ENCODE measurements at regions not wholly inside any gene's neighbourhood (a gene's known extent, or its start where the extent isn't known, plus 50 kb on each side); places are given as distances from the start of the nearest gene placed in this dataset.

DNA sequence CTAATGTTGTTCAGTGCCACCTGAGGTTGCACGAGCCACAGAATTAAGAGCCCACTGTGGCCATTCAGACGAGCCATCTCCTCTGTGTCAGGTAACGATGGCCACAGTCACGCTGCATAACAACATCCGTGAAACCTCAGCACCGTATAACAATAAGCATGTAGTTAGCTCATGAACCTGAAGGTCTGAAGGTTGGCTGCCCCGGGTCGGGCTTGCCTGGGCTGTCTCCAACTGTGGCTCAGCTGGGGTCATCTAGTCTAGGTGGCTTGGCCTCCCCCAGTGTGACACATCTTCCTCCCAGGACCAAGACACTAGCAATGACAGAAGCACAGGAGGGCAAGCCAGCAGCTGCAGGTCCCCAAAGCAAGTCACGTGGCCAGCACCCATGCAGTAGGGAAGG is 258.0 kb downstream of the GLI2 start:
- ChIA-PET RAD21 (ENCODE audit: low non-redundant PET in 1 of 2, low total read pairs in 2 of 2, uncharacterized antibody in 2 of 2, unreplicated experiment in 2 of 2) (no interaction called here), POLR2A (no interaction called here), CTCF (no interaction called here)
- Histone ChIP-seq H3K4me2 (ENCODE audit: low read length) (no peak overlapping the region), H3K36me3 (ENCODE audit: control insufficient read depth in 1 of 2, insufficient read depth in 2 of 2, low read length in 2 of 2) (no peaks in the 10 kb centered on the region), H3K79me2 (ENCODE audit: insufficient read depth, low read length) (no peaks in the 10 kb centered on the region), H3K27me3 (ENCODE audit: insufficient read depth, low read length) (no peaks in the 10 kb centered on the region), H3K9ac (ENCODE audit: low read length) (no peak overlapping the region), H3K9me3 (ENCODE audit: control insufficient read depth in 1 of 2, insufficient read depth in 1 of 2, low read depth in 1 of 2, low read length in 2 of 2) (no peaks in the 10 kb centered on the region), H4K20me1 (ENCODE audit: insufficient read depth) (no peaks in the 10 kb centered on the region), H2AFZ (ENCODE audit: low read depth, low read length, poor library complexity, severe bottlenecking) (no peak overlapping the region), H3K27ac (ENCODE audit: low read depth, low read length) (no peak overlapping the region), H3K4me3 (replicated peaks in 1 of 2; ENCODE audit: low read depth in 1 of 2, low read length in 2 of 2) (no peak overlapping the region), H3K9me2 (ENCODE audit: insufficient read depth) (no peaks in the 10 kb centered on the region), H3K4me1 (ENCODE audit: control insufficient read depth in 1 of 2, insufficient read depth in 2 of 2, low read length in 2 of 2) (peaks cover 0 to 6% of the 10 kb centered on the region in 2 experiments; a peak in 2 of 4 replicates)
- intact Hi-C loops (cut with micrococcal nuclease): no loop called here
- no peak for DNase-seq (ENCODE audit: low read depth, low spot score)
- no peak for ATAC-seq
- TF ChIP-seq SP1 (IDR thresholded peaks at IDR 0.05; ENCODE audit: low read depth): no peak
- TF ChIP-seq CBX3 (IDR thresholded peaks at IDR 0.05; ENCODE audit: low read depth): no peak
- no peak for TF ChIP-seq TCF7L2 (IDR thresholded peaks at IDR 0.05; ENCODE audit: borderline replicate concordance, extremely low read depth, insufficient read depth, insufficient read length)
- no peak for TF ChIP-seq EZH2 (IDR thresholded peaks at IDR 0.05)
- TF ChIP-seq ZFX (IDR thresholded peaks at IDR 0.05): no peak
- TF ChIP-seq RAD21 (IDR thresholded peaks at IDR 0.05; ENCODE audit: low read depth): no peak
- TF ChIP-seq, protein P1, sequence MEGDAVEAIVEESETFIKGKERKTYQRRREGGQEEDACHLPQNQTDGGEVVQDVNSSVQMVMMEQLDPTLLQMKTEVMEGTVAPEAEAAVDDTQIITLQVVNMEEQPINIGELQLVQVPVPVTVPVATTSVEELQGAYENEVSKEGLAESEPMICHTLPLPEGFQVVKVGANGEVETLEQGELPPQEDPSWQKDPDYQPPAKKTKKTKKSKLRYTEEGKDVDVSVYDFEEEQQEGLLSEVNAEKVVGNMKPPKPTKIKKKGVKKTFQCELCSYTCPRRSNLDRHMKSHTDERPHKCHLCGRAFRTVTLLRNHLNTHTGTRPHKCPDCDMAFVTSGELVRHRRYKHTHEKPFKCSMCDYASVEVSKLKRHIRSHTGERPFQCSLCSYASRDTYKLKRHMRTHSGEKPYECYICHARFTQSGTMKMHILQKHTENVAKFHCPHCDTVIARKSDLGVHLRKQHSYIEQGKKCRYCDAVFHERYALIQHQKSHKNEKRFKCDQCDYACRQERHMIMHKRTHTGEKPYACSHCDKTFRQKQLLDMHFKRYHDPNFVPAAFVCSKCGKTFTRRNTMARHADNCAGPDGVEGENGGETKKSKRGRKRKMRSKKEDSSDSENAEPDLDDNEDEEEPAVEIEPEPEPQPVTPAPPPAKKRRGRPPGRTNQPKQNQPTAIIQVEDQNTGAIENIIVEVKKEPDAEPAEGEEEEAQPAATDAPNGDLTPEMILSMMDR (IDR thresholded peaks at IDR 0.05 in 2 of 3, conservative IDR thresholded peaks at IDR 0.05 in 1 of 3; ENCODE audit: borderline replicate concordance in 1 of 3, insufficient read depth in 1 of 3, low read depth in 2 of 3, low read length in 2 of 3): no peak
- TF ChIP-seq SIN3A (IDR thresholded peaks at IDR 0.05; ENCODE audit: low read depth): no peak
- no peak for TF ChIP-seq FOSL1 (IDR thresholded peaks at IDR 0.05; ENCODE audit: low read depth)
- TF ChIP-seq YY1 (IDR thresholded peaks at IDR 0.05; ENCODE audit: extremely low read depth, insufficient replicate concordance, low read depth, low read length): no peak
- TF ChIP-seq, protein P2, sequence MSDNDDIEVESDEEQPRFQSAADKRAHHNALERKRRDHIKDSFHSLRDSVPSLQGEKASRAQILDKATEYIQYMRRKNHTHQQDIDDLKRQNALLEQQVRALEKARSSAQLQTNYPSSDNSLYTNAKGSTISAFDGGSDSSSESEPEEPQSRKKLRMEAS (IDR thresholded peaks at IDR 0.05): no peak
- TF ChIP-seq, protein P3, sequence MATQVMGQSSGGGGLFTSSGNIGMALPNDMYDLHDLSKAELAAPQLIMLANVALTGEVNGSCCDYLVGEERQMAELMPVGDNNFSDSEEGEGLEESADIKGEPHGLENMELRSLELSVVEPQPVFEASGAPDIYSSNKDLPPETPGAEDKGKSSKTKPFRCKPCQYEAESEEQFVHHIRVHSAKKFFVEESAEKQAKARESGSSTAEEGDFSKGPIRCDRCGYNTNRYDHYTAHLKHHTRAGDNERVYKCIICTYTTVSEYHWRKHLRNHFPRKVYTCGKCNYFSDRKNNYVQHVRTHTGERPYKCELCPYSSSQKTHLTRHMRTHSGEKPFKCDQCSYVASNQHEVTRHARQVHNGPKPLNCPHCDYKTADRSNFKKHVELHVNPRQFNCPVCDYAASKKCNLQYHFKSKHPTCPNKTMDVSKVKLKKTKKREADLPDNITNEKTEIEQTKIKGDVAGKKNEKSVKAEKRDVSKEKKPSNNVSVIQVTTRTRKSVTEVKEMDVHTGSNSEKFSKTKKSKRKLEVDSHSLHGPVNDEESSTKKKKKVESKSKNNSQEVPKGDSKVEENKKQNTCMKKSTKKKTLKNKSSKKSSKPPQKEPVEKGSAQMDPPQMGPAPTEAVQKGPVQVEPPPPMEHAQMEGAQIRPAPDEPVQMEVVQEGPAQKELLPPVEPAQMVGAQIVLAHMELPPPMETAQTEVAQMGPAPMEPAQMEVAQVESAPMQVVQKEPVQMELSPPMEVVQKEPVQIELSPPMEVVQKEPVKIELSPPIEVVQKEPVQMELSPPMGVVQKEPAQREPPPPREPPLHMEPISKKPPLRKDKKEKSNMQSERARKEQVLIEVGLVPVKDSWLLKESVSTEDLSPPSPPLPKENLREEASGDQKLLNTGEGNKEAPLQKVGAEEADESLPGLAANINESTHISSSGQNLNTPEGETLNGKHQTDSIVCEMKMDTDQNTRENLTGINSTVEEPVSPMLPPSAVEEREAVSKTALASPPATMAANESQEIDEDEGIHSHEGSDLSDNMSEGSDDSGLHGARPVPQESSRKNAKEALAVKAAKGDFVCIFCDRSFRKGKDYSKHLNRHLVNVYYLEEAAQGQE (IDR thresholded peaks at IDR 0.05; ENCODE audit: low read depth): no peak
- TF ChIP-seq EGR1 (IDR thresholded peaks at IDR 0.05; ENCODE audit: low read depth): no peak
- TF ChIP-seq JUND (IDR thresholded peaks at IDR 0.05): no peak
- TF ChIP-seq, protein P4, sequence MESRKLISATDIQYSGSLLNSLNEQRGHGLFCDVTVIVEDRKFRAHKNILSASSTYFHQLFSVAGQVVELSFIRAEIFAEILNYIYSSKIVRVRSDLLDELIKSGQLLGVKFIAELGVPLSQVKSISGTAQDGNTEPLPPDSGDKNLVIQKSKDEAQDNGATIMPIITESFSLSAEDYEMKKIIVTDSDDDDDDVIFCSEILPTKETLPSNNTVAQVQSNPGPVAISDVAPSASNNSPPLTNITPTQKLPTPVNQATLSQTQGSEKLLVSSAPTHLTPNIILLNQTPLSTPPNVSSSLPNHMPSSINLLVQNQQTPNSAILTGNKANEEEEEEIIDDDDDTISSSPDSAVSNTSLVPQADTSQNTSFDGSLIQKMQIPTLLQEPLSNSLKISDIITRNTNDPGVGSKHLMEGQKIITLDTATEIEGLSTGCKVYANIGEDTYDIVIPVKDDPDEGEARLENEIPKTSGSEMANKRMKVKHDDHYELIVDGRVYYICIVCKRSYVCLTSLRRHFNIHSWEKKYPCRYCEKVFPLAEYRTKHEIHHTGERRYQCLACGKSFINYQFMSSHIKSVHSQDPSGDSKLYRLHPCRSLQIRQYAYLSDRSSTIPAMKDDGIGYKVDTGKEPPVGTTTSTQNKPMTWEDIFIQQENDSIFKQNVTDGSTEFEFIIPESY (IDR thresholded peaks at IDR 0.05; ENCODE audit: extremely low read depth, insufficient replicate concordance, low read length): no peak
- TF ChIP-seq, protein P5, sequence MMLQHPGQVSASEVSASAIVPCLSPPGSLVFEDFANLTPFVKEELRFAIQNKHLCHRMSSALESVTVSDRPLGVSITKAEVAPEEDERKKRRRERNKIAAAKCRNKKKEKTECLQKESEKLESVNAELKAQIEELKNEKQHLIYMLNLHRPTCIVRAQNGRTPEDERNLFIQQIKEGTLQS (IDR thresholded peaks at IDR 0.05): no peak
- no peak for TF ChIP-seq ELF1 (IDR thresholded peaks at IDR 0.05; ENCODE audit: borderline replicate concordance, low read depth)
- no peak for TF ChIP-seq POLR2A (IDR thresholded peaks at IDR 0.05; ENCODE audit: borderline replicate concordance, extremely low read depth, insufficient read depth, insufficient read length)
- no peak for TF ChIP-seq ZNF274 (IDR thresholded peaks at IDR 0.05; ENCODE audit: low read depth, low read length)
- no peak for TF ChIP-seq SRF (IDR thresholded peaks at IDR 0.05; ENCODE audit: low read depth)
- BruUV-seq (replicated peaks): no TSS peak
